PC-9 (cell line): ENCODE measurements at regions not wholly inside any gene's neighbourhood (a gene's known extent, or its start where the extent isn't known, plus 50 kb on each side); places are given as distances from the start of the nearest gene placed in this dataset.

Experiments
- BruUV-seq: library from RNA; stranded (reverse); fragments of 400-500 nt; replicated peaks from 2 replicates; lab custom pipeline; 2021; lab: Mats Ljungman, UMichigan
- CTCF ChIA-PET: fragments of 300-600 bp; sonication (Branson Sonifier 250); formaldehyde crosslinking; loops from one replicate; lab custom pipeline; 2022; ENCODE audit warnings: antibody characterized with exemption; lab: Charles Lee
- POLR2A ChIA-PET: fragments of 300-600 bp; sonication (Branson Sonifier 250); formaldehyde crosslinking; loops from one replicate; lab custom pipeline; 2022; ENCODE audit warnings: antibody characterized with exemption; ENCODE audit not compliant: unreplicated experiment; lab: Charles Lee
- DNase-seq, 2 experiments: peaks; one replicate each; pipeline versions ENCODE4 v3.0.0 to v3.0.0-alpha.2; 2015 to 2022; ENCODE audit warnings: mixed read lengths in 1 of 2
- H2AFZ ChIP-seq: fragments of 200-600 bp; sonication (generic); 2 replicates; pipeline ENCODE4 v1.8.1; 2017; ENCODE audit warnings: antibody characterized with exemption
- H3F3A ChIP-seq: fragments of 200-600 bp; sonication (generic); 2 replicates; pipeline ENCODE4 v1.8.1; 2017; ENCODE audit warnings: antibody characterized with exemption, mild to moderate bottlenecking, low read depth; ENCODE audit not compliant: insufficient read depth
- H3K27ac ChIP-seq: fragments of 200-600 bp; sonication (generic); 2 replicates; pipeline ENCODE4 v1.6.1; 2016; ENCODE audit warnings: mixed run types
- H3K27me3 ChIP-seq: fragments of 200-600 bp; sonication (generic); 2 replicates; pipeline ENCODE4 v1.6.1; 2016; ENCODE audit warnings: low read depth, mixed run types; ENCODE audit not compliant: insufficient read depth
- H3K36me3 ChIP-seq: fragments of 200-600 bp; sonication (generic); 2 replicates; pipeline ENCODE4 v1.6.1; 2016; ENCODE audit warnings: low read depth, mixed run types
- H3K4me1 ChIP-seq: fragments of 200-600 bp; sonication (generic); replicated peaks from 2 replicates; pipeline ENCODE4 v1.6.1; 2016; ENCODE audit warnings: mixed run types; ENCODE audit not compliant: insufficient read depth
- H3K4me2 ChIP-seq: fragments of 200-600 bp; sonication (generic); 2 replicates; pipeline ENCODE4 v1.6.1; 2017; ENCODE audit warnings: mixed run types
- H3K4me3 ChIP-seq: fragments of 200-600 bp; sonication (generic); 2 replicates; pipeline ENCODE4 v1.6.1; 2016; ENCODE audit warnings: mixed run types
- H3K79me2 ChIP-seq: fragments of 200-600 bp; sonication (generic); 2 replicates; pipeline ENCODE4 v1.6.1; 2017; ENCODE audit warnings: low read depth, mixed run types
- H3K9me2 ChIP-seq: fragments of 200-600 bp; sonication (generic); 2 replicates; pipeline ENCODE4 v1.8.1; 2017; ENCODE audit warnings: mild to moderate bottlenecking; ENCODE audit not compliant: insufficient read depth
- H3K9me3 ChIP-seq: fragments of 200-600 bp; sonication (generic); 2 replicates; pipeline ENCODE4 v1.8.1; 2016; ENCODE audit warnings: low read depth; ENCODE audit not compliant: insufficient read depth
- H4K20me1 ChIP-seq: fragments of 200-600 bp; sonication (generic); 2 replicates; pipeline ENCODE4 v1.8.1; 2017; ENCODE audit not compliant: insufficient read depth
- EZH2 ChIP-seq: fragments of 200-600 bp; sonication (generic); IDR thresholded peaks from 2 replicates; pipeline ENCODE4 v1.8.0; 2017; ENCODE audit warnings: antibody characterized with exemption, low read depth
- intact Hi-C: fragments of 100-400 bp; cut with micrococcal nuclease; formaldehyde crosslinking; loops from one replicate; pipeline ENCODE4 v1.10.0; 2022; ENCODE audit not compliant: unreplicated experiment
- TF ChIP-seq, protein P1 (sequence below): fragments of 200-600 bp; sonication (generic); conservative IDR thresholded peaks from 2 replicates; pipeline ENCODE4 v1.6.1; 2017; ENCODE audit warnings: mixed run types, antibody characterized with exemption, mild to moderate bottlenecking, moderate library complexity

DNA sequence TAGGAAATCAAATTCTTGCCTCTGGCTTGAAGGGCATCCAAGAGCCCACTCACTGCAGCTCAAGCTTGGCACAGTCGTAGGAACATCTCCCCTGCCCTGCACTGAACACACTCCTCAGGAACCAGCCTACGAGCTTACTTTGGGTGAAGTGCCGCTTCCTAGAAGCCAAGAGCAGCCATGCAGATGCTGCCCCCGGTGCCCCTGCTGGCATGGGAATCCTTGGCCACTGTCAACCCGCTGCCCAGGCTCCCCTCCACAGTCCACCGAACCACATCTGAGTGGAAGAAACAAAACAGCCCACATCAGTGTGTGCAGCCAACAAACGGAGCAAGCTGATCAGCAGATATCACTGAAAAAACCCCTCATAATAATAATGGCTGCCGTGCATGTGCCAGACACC lies 89.8 kb downstream of the TMEM215 start:
- no peaks in the 10 kb centered on the region for H3K36me3 ChIP-seq
- ChIA-PET CTCF (no interaction called here), POLR2A (no interaction called here)
- H3F3A ChIP-seq = no peaks in the 10 kb centered on the region
- intact Hi-C loops = no loop called here
- no peaks in the 10 kb centered on the region for H3K4me1 ChIP-seq
- BruUV-seq = no TSS peak
- H3K9me3 ChIP-seq = no peaks in the 10 kb centered on the region
- no peaks in the 10 kb centered on the region for H3K79me2 ChIP-seq
- H4K20me1 ChIP-seq = no peaks in the 10 kb centered on the region
- no peaks in the 10 kb centered on the region for H3K27me3 ChIP-seq
- no peaks in the 10 kb centered on the region for H3K9me2 ChIP-seq
- no peak overlapping the region for H3K27ac ChIP-seq
- no peak overlapping the region for H3K4me2 ChIP-seq
- TF ChIP-seq, protein P1, sequence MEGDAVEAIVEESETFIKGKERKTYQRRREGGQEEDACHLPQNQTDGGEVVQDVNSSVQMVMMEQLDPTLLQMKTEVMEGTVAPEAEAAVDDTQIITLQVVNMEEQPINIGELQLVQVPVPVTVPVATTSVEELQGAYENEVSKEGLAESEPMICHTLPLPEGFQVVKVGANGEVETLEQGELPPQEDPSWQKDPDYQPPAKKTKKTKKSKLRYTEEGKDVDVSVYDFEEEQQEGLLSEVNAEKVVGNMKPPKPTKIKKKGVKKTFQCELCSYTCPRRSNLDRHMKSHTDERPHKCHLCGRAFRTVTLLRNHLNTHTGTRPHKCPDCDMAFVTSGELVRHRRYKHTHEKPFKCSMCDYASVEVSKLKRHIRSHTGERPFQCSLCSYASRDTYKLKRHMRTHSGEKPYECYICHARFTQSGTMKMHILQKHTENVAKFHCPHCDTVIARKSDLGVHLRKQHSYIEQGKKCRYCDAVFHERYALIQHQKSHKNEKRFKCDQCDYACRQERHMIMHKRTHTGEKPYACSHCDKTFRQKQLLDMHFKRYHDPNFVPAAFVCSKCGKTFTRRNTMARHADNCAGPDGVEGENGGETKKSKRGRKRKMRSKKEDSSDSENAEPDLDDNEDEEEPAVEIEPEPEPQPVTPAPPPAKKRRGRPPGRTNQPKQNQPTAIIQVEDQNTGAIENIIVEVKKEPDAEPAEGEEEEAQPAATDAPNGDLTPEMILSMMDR = no peak
- no peak for TF ChIP-seq EZH2
- no peak overlapping the region for H2AFZ ChIP-seq
- no peak for DNase-seq
- H3K4me3 ChIP-seq = no peak overlapping the region

GRCh38 chr9:32873553-32873952 lies 90.2 kb downstream of the TMEM215 start:
- Histone ChIP-seq H3K36me3 (no peaks in the 10 kb centered on the region), H3K79me2 (no peaks in the 10 kb centered on the region), H3K4me1 (no peaks in the 10 kb centered on the region), H3F3A (no peaks in the 10 kb centered on the region), H4K20me1 (no peaks in the 10 kb centered on the region), H2AFZ (no peak overlapping the region), H3K9me2 (no peaks in the 10 kb centered on the region), H3K27me3 (no peaks in the 10 kb centered on the region), H3K27ac (no peak overlapping the region), H3K4me2 (no peak overlapping the region), H3K4me3 (no peak overlapping the region), H3K9me3 (no peaks in the 10 kb centered on the region)
- no peak for TF ChIP-seq EZH2
- TF ChIP-seq, protein P1 = no peak
- DNase-seq = no peak
- intact Hi-C loops = no loop called here
- POLR2A ChIA-PET = no interaction called here
- BruUV-seq = no TSS peak
- CTCF ChIA-PET = no interaction called here

DNA sequence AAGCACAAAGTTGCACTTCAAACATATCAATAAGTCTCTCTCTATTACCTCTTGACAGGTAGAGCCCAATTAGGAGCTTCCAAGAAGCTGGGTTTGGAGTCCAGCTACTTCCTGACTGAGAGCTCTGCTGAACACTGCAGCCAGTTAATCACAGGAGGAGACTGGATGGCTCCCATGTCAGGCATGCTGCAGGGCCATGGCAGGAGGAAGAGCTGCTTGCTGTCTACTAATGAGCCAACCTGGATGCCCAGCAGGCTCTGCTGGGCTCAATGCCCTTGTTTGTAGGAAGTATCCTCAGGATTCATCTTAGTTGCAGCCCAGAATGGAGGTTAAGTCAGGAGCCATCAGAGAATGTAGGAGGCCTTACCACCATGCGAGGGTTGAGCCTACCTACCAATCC lies 91.9 kb downstream of the TMEM215 start:
- ChIA-PET CTCF (no interaction called here), POLR2A (interaction anchor here (0.6 kb wide), 1 partner anchor 491 kb away, joined by 4 read pairs; the partner anchor contains the start of gene ACO1)
- no peaks in the 10 kb centered on the region for H3K36me3 ChIP-seq
- H3K4me3 ChIP-seq = no peak overlapping the region
- no peaks in the 10 kb centered on the region for H4K20me1 ChIP-seq
- TF ChIP-seq, protein P1 = no peak
- no peak for TF ChIP-seq EZH2
- H3K4me2 ChIP-seq = no peak overlapping the region
- H3K79me2 ChIP-seq = no peaks in the 10 kb centered on the region
- no TSS peak for BruUV-seq
- H2AFZ ChIP-seq = no peak overlapping the region
- no peak for DNase-seq
- H3K27me3 ChIP-seq = no peaks in the 10 kb centered on the region
- H3K9me2 ChIP-seq = no peaks in the 10 kb centered on the region
- no peaks in the 10 kb centered on the region for H3K9me3 ChIP-seq
- H3F3A ChIP-seq = no peaks in the 10 kb centered on the region
- no peaks in the 10 kb centered on the region for H3K4me1 ChIP-seq
- H3K27ac ChIP-seq = no peak overlapping the region
- intact Hi-C loops = no loop called here
